GM19238 (cell line): ENCODE measurements at regions not wholly inside any gene's neighbourhood (a gene's known extent, or its start where the extent isn't known, plus 50 kb on each side); places are given as distances from the start of the nearest gene placed in this dataset.

Source experiments
- DNase-seq: peaks from one replicate; pipeline ENCODE4 v3.0.0; 2011; ENCODE audit warnings: low spot score; ENCODE audit not compliant: insufficient read length

- DNase-seq: no peak
Measured at GRCh38 chr5:98042521-98042920, 730.9 kb upstream of the RGMB start.

DNA sequence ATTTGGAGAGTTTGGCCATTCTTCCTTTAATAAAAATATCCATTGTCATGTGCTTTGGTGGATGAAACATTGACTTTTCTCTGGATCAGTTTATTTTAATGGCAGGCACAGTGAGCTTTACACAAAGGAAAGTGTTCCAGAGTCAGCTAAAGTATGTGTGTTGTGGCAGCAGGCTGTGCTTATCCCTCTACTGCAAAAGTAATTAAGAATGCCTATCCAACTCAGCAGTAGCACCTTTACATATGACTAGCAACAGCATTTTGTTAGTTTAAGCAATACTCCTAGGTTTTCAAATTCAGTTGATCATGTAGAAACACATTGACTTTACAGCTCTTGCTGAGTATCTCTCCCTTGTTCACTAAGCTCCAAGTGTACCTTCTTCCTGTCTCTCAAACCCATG is 730.5 kb upstream of the RGMB start:
- no peak for DNase-seq

- no peak for DNase-seq
Measured at GRCh38 chr5:98050583-98050982, 722.9 kb upstream of the RGMB start.

GRCh38 chr5:98053170-98053569 is 720.3 kb upstream of the RGMB start:
- DNase-seq: no peak

DNA sequence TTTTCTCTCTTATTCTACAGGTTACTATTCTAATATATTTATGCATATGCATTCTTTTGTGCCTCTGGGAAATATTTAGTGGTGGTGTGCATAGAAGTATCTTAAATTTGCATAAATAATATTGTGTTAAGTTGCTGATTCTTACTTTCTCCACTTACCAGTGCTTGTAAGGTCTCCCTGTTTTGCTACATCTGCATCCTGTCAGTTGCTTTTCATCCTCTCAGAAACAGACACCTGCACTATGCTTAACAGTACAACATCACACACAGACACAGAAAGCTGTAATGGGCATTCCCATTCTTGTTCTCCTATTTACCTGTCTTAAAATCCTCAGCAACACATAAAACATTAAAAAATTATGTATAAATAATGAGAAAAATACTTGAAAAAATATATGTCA is 713.3 kb upstream of the RGMB start:
- no peak for DNase-seq

- no peak for DNase-seq
Measured at GRCh38 chr5:98064118-98064685, 709.3 kb upstream of the RGMB start.

DNA sequence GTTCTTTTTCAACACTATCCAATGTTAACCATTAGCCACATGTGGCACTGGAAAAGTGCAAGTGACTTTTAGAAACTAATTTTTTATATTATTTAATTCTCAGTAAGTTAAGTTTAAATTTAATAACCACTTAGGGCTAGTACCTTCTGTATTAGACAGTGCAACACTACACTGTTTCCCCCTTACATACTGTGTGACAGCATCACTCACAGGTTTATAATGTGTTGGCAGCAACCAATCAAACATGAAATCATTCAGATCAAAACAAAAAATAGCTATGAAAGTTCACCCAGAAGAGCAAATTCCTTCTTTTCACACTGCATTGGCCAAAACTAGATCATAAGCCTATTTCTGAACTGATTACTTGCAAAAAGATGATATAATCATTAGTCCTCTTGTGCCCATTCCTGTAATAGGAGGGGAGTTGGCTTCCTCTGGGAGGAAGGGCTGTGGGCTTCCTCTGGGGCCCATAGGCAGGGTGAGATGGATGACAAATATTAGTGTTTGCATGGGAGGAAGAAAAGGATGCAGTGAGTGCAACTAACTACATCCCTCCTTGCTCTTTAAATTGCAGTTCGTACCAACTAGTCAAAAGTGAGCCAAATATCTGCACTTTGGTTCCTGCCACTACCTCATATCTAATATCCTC is 708.1 kb upstream of the RGMB start:
- no peak for DNase-seq

DNA sequence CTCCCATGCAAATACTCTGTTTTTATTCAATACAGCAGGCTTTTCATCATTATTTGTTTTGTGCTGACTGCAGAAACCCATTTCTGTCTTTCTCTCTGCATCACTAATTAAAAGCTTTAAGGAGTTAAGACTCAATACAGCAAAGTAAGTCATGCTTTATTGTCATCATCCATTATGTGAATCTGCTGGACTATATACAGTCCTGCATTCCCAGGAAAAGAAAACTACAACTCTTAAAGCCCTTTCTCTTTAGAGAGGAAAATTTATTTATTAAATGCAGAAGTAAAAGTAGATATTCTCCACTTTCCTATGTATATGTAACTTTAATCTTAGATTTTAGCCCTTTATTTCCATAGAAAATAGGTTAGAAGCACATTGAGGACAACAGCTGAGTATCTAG is 706.6 kb upstream of the RGMB start:
- DNase-seq: no peak

DNA sequence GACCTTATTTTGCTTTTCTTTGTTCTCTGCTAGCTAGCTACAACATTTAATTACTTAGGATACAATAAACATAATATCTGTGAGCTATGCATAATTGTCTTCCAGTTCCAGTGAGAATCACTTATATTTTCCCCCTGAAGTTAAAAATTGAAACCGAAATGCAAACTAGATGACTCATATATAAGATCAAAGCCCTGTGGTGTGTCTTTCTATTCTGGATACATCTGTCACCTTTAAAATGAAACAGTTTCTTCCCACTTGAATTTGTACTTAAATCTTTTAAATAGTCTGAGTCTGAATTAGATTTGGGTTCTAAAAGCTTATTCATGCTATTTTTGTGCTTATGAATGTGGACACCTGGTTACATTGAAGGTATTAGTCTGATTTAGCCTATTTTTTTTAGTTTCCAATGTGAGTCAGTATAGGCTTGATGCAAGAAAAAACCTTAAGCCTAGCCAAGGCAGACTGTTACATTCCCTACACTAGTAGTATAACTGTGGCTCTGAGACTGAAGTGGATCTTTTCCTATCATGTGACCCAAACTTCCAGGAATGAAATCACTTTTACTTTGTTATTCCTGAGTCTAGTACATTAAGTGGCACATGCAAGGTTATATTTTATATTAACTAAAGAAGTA is 703.5 kb upstream of the RGMB start:
- no peak for DNase-seq

DNA sequence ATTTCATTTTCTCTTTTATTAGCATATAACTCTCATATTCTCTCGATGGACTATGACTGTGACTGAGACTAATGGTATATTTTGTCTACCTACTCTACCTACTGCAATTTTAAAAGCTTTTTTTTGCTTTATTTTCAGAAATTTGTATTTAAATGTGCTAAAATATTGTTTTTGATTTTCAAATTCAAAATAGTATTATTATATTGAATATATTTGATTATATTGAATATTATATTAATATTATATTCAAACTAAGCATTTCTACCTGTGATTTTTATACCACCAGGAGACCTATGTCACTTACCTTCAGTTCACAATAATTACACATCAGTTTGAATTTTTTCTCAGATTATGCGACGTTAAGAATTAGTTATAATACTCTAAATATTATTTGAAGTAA is 700.5 kb upstream of the RGMB start:
- no peak for DNase-seq

DNA sequence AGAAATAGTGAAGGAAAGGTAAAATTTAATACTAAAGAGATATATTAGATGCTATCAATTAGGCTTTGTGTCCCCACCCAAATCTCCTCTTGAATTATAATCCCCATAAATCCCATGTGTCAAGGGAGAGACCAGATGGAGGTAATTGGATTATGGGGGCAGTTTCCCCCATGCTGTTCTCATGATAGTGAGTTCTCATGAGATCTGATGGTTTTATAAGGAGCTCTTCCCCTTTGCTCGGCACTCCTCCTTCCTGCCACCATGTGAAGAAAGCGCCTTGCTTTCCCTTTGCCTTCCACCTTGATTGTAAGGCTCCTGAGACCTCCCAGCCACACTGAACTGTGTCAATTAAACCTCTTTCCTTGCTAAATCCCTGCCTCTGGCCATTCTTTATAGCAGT is 697.0 kb upstream of the RGMB start:
- no peak for DNase-seq

GRCh38 chr5:98085593-98085992 is 687.9 kb upstream of the RGMB start:
- DNase-seq: no peak

DNA sequence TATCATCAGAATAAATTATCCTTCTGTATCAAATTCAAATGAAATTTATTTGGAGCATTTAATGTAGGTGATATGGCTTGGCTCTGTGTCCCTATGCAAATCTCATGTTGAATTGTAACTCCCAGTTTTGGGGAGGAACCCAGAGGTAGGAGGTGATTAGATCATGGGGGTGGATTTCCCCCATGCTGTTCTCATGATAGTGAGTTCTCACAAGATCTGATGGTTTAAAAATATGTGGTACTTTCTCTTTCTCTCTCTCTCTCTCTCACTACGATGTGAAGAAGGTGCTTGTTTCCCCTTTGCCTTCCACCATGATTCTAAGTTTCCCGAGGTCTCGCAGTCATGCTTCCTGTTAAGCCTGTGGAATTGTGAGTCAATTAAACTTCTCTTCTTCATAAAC is 678.4 kb upstream of the RGMB start:
- no peak for DNase-seq

DNA sequence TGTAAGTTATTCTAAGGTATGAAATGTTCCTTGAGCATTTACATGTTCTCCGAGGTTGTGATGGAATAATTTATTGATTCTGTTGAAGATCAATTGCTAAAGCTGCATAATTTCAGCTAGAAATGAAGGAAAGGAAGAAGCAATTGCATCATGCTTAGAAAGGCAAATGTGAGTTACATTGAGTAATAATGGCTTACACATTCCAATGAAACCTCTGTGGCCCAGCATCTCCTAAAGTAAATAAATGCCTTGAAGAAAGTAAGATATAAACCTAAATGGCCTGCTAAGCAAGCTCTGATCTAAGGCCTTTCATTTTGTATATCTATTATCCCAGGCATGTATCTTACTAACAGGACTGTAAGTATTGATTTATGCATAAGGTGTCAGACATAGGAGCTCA is 677.3 kb upstream of the RGMB start:
- DNase-seq: no peak

DNA sequence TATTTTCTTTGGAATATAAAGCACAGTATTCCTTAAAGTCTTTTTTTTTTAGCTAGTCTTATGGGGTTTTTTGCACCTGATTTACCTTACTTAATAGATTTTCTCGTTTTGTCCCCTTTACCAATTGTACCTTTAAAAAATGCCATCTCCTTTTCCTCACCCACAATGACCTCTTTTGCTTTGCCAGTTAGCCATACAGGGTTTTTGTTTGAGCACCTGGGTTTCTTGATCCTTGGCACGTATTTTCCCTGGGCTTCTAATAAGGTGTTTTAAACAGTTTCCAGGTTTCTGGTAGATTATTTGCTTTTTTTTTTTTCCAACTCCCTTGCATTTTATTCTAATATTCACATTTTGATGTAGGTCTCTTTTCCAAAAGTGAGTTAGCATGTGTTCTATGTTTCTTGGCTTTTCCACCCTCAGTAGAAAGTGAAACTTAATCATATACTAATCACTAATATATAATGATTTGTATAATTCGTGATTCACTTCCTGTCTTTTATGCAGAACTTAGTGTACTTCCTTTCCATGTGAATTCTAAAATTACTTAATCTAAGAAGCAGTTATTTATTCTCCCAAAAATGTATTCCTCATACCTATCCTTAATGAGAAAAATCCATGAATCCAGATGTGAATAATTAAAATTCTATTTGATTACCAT is 673.9 kb upstream of the RGMB start:
- no peak for DNase-seq

- DNase-seq: no peak
Measured at GRCh38 chr5:98101131-98101530, 672.3 kb upstream of the RGMB start.

DNA sequence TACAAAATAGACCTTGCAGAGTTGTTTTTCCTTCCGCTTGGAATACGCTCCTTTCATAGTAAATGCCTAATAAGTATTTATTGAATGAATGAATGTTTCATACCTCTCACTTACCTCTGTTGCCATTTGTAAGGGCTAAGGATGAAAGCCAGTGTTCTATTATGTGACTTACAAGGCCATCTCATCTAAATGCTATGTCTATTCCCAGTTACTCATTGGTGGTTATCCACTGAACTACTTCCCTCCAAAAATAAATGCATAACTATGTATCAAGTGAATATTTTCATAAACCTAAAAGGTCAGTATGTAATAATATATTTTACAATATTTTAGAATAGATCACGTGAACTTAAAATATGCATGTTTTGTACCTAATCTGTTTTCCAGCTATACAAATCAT is 670.5 kb upstream of the RGMB start:
- DNase-seq: no peak

DNA sequence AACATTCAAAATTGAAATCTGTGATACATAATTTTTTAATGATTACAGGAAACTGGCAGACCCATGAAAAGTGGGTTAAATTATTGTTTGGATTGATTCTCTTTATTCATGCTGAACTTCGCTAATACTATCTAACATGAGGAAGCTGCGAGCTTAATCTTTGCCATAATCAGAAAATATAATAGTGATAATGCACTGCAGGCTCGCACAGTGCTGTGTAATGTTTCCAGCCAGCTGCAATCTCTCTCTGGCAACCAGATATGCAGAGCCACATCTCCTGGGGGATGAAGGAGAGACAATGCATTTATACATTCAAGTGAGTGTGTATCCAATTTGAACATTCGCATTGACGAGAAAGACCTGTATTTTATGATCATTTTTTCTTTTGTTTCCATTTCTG is 669.7 kb upstream of the RGMB start:
- DNase-seq: no peak

GRCh38 chr5:98104454-98105188 is 668.8 kb upstream of the RGMB start:
- no peak for DNase-seq

DNA sequence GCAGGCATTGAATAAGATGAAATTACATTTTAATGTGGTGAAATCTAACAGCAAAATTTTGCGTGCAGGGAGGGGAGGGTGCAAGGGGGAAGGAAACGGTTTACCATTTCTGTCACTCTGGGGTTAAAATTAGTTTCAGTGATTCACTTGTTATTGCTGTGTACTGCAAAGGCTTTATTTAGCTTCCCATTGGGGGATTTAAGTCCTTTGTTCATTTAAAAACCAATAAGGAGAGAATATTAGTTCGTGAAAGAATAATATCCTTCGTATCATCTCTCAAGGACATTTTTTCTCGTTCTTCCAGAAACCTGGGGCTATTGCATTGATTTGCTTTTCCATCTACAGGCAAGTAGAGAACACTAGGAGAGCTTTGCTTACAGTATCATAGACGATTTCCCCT is 667.8 kb upstream of the RGMB start:
- DNase-seq: no peak

GRCh38 chr5:98106116-98107031 is 667.1 kb upstream of the RGMB start:
- DNase-seq: no peak
